ENCODE measurements at regions not wholly inside any gene's neighbourhood (a gene's known extent, or its start where the extent isn't known, plus 50 kb on each side); places are given as distances from the start of the nearest gene placed in this dataset.

- Mint-ChIP-seq H3K36me3 (no peaks in the 10 kb centered on the region), H3K4me3 (no peak overlapping the region), H3K9me3 (no peaks in the 10 kb centered on the region), H3K27ac (no peak overlapping the region), H3K27me3 (ENCODE audit: low read depth in 2 of 2) (peaks cover 4 to 8% of the 10 kb centered on the region in 2 donors), H3K4me1 (peaks cover 9 to 14% of the 10 kb centered on the region in 2 donors)
- ATAC-seq (peak in 1 of 3 donors; percentile 30), DNase-seq (peak in 1 of 2 donors; percentile 35)
- peaks cover 26% of the 10 kb centered on the region for H3K4me1 ChIP-seq (ENCODE audit: control insufficient read depth, insufficient read depth, low read length)
- no peaks in the 10 kb centered on the region for H3K27me3 ChIP-seq (ENCODE audit: control insufficient read depth, insufficient read depth, low read length)
- intact Hi-C loops (cut with micrococcal nuclease): no loop called here
- 40% methylated on average over 4 of the region's 4 CpGs for WGBS (ENCODE audit: insufficient coverage)
- H3K4me3 ChIP-seq (ENCODE audit: low read length): no peak overlapping the region
- no peaks in the 10 kb centered on the region for H3K9me3 ChIP-seq (ENCODE audit: control insufficient read depth, insufficient read depth, low read length)
- TF ChIP-seq CTCF (IDR thresholded peaks at IDR 0.05): no peak
- H3K36me3 ChIP-seq (ENCODE audit: control insufficient read depth, insufficient read depth, low read length): no peaks in the 10 kb centered on the region
- H3K27ac ChIP-seq (ENCODE audit: low read length): peak overlapping the region; percentile 76
Observed at GRCh38 chr2:136207030-136207623, 89.2 kb upstream of the CXCR4 start.

DNA sequence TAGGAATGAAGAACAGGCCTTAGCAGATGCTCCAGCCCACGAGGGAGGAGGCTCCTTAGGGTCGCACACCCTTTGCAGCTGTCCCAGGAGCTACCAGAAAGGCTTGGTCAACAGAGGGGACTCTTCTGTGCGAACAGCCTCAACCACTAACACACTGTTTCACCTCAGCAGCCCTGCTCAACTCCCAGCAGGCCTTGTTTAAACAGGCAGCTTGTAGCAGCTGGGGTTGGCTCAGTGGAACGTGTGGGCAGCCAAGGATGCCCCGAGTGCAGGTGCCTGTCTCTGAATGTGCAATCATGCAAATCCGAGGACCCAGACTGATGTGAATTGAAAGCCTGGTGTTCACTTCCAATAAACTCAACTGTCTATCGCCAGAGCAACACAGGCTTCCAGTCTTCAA, 88.7 kb upstream of the CXCR4 start:
- DNase-seq (no peak), ATAC-seq (no peak)
- Histone ChIP-seq H3K36me3 (ENCODE audit: control insufficient read depth, insufficient read depth, low read length) (no peaks in the 10 kb centered on the region), H3K4me3 (ENCODE audit: low read length) (no peak overlapping the region), H3K4me1 (ENCODE audit: control insufficient read depth, insufficient read depth, low read length) (peaks cover 21% of the 10 kb centered on the region), H3K9me3 (ENCODE audit: control insufficient read depth, insufficient read depth, low read length) (no peaks in the 10 kb centered on the region), H3K27me3 (ENCODE audit: control insufficient read depth, insufficient read depth, low read length) (no peaks in the 10 kb centered on the region), H3K27ac (ENCODE audit: low read length) (peak overlapping the region; percentile 76)
- no peak for TF ChIP-seq CTCF (IDR thresholded peaks at IDR 0.05)
- Mint-ChIP-seq H3K9me3 (no peaks in the 10 kb centered on the region), H3K36me3 (no peaks in the 10 kb centered on the region), H3K27me3 (ENCODE audit: low read depth in 2 of 2) (peaks cover 4 to 13% of the 10 kb centered on the region in 2 donors), H3K27ac (no peak overlapping the region), H3K4me3 (no peak overlapping the region), H3K4me1 (peaks cover 3 to 9% of the 10 kb centered on the region in 2 donors)
- intact Hi-C loops (cut with micrococcal nuclease): no loop called here
- WGBS (ENCODE audit: insufficient coverage): 54% methylated on average over 6 of the region's 7 CpGs

DNA sequence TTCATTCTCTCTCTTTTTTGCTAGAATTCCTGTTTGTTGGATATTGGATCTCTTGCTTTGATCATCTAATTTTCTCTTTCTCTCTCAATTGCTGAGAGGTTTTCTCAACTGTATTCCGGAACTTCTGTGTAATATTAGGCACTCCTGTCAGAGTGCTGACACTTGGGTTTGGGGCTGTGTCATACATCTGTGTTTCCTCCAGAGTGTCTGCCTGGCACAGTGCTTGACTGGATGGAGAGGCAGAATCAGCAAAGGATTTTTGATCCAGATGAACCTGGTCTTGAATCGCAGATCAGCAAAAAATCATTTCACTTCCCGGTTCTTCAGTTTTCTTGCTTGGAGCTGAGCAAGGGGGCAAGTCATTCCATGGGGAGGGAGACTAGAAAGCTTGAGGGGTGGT, 87.7 kb upstream of the CXCR4 start:
- no peaks in the 10 kb centered on the region for H3K9me3 Mint-ChIP-seq
- H3K4me3 Mint-ChIP-seq: no peak overlapping the region
- H3K27me3 Mint-ChIP-seq (ENCODE audit: low read depth in 2 of 2): peaks cover 4 to 21% of the 10 kb centered on the region in 2 donors
- Histone ChIP-seq H3K4me1 (ENCODE audit: control insufficient read depth, insufficient read depth, low read length) (peaks cover 13% of the 10 kb centered on the region), H3K27ac (ENCODE audit: low read length) (no peak overlapping the region), H3K4me3 (ENCODE audit: low read length) (no peak overlapping the region), H3K27me3 (ENCODE audit: control insufficient read depth, insufficient read depth, low read length) (no peaks in the 10 kb centered on the region), H3K36me3 (ENCODE audit: control insufficient read depth, insufficient read depth, low read length) (no peaks in the 10 kb centered on the region), H3K9me3 (ENCODE audit: control insufficient read depth, insufficient read depth, low read length) (no peaks in the 10 kb centered on the region)
- intact Hi-C loops (cut with micrococcal nuclease): no loop called here
- no peaks in the 10 kb centered on the region for H3K36me3 Mint-ChIP-seq
- no peak for TF ChIP-seq CTCF (IDR thresholded peaks at IDR 0.05)
- DNase-seq: no peak
- peaks cover 0 to 4% of the 10 kb centered on the region in 2 donors for H3K4me1 Mint-ChIP-seq
- no peak for ATAC-seq
- no peak overlapping the region for H3K27ac Mint-ChIP-seq
- 96% methylated on average over 3 of the region's 3 CpGs for WGBS (ENCODE audit: insufficient coverage)

DNA sequence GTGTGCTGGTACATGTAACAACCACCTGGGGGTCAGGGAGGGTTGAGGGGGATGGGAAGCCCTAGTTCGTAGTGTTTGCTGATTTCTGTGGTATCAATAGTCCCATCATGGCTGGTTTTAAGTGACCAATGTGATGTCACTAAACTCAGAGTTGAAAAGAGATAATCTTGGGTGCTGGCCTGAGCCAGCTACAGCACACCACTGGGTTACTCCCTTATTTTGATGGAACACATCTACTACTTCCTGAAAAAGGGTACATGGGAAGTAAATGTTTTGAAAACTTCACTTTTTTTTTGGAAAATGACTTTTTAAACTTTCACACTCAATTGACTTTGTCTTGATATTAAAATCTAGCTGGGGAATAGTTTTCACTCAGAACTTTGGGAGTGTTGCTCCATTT, 87.0 kb upstream of the CXCR4 start:
- intact Hi-C loops (cut with micrococcal nuclease): no loop called here
- Histone ChIP-seq H3K27ac (ENCODE audit: low read length) (no peak overlapping the region), H3K4me1 (ENCODE audit: control insufficient read depth, insufficient read depth, low read length) (peaks cover 9% of the 10 kb centered on the region), H3K4me3 (ENCODE audit: low read length) (no peak overlapping the region), H3K27me3 (ENCODE audit: control insufficient read depth, insufficient read depth, low read length) (no peaks in the 10 kb centered on the region), H3K9me3 (ENCODE audit: control insufficient read depth, insufficient read depth, low read length) (no peaks in the 10 kb centered on the region), H3K36me3 (ENCODE audit: control insufficient read depth, insufficient read depth, low read length) (no peaks in the 10 kb centered on the region)
- TF ChIP-seq CTCF (IDR thresholded peaks at IDR 0.05): no peak
- Mint-ChIP-seq H3K9me3 (no peaks in the 10 kb centered on the region), H3K36me3 (no peaks in the 10 kb centered on the region), H3K27ac (no peak overlapping the region), H3K4me1 (no peaks in the 10 kb centered on the region), H3K27me3 (ENCODE audit: low read depth in 2 of 2) (peaks cover 9 to 22% of the 10 kb centered on the region in 2 donors), H3K4me3 (no peak overlapping the region)
- no peak for DNase-seq
- ATAC-seq: no peak
- 94% methylated on average over 1 of the region's 1 CpG for WGBS (ENCODE audit: insufficient coverage)
